SK-N-SH (cell line): ENCODE measurements at regions not wholly inside any gene's neighbourhood (a gene's known extent, or its start where the extent isn't known, plus 50 kb on each side); places are given as distances from the start of the nearest gene placed in this dataset.

Experiments
- FOXJ3 ChIP-seq: sonication (generic); formaldehyde crosslinking; IDR thresholded peaks from 2 replicates; pipeline ENCODE4 v1.5.1; 2020; ENCODE audit warnings: mild to moderate bottlenecking, missing genetic modification reagents
- RAD21 ChIP-seq: IDR thresholded peaks from 2 replicates; pipeline ENCODE4 v1.6.1; 2012; ENCODE audit warnings: mild to moderate bottlenecking, low read length
- RFX5 ChIP-seq: IDR thresholded peaks from 2 replicates; pipeline ENCODE4 v1.6.1; 2012; ENCODE audit warnings: mild to moderate bottlenecking, improper control_type of control experiment, low read length
- TF ChIP-seq, protein P1 (sequence below): fragments of 200-600 bp; sonication (generic); IDR thresholded peaks from 2 replicates; pipeline ENCODE4 v1.6.1; 2017; ENCODE audit warnings: antibody characterized with exemption, mild to moderate bottlenecking, moderate library complexity
- TF ChIP-seq, protein P2 (sequence below): IDR thresholded peaks from 2 replicates; pipeline ENCODE4 v1.6.1; 2012; ENCODE audit warnings: mild to moderate bottlenecking, low read depth, low read length, moderate library complexity

GRCh38 chr12:91746976-91747375 lies 398.7 kb downstream of the BTG1 start:
- TF ChIP-seq FOXJ3 (CRISPR knock-in tag) (no peak), RFX5 (no peak), RAD21 (no peak)
- TF ChIP-seq, protein P1, sequence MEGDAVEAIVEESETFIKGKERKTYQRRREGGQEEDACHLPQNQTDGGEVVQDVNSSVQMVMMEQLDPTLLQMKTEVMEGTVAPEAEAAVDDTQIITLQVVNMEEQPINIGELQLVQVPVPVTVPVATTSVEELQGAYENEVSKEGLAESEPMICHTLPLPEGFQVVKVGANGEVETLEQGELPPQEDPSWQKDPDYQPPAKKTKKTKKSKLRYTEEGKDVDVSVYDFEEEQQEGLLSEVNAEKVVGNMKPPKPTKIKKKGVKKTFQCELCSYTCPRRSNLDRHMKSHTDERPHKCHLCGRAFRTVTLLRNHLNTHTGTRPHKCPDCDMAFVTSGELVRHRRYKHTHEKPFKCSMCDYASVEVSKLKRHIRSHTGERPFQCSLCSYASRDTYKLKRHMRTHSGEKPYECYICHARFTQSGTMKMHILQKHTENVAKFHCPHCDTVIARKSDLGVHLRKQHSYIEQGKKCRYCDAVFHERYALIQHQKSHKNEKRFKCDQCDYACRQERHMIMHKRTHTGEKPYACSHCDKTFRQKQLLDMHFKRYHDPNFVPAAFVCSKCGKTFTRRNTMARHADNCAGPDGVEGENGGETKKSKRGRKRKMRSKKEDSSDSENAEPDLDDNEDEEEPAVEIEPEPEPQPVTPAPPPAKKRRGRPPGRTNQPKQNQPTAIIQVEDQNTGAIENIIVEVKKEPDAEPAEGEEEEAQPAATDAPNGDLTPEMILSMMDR = no peak
- TF ChIP-seq, protein P2, sequence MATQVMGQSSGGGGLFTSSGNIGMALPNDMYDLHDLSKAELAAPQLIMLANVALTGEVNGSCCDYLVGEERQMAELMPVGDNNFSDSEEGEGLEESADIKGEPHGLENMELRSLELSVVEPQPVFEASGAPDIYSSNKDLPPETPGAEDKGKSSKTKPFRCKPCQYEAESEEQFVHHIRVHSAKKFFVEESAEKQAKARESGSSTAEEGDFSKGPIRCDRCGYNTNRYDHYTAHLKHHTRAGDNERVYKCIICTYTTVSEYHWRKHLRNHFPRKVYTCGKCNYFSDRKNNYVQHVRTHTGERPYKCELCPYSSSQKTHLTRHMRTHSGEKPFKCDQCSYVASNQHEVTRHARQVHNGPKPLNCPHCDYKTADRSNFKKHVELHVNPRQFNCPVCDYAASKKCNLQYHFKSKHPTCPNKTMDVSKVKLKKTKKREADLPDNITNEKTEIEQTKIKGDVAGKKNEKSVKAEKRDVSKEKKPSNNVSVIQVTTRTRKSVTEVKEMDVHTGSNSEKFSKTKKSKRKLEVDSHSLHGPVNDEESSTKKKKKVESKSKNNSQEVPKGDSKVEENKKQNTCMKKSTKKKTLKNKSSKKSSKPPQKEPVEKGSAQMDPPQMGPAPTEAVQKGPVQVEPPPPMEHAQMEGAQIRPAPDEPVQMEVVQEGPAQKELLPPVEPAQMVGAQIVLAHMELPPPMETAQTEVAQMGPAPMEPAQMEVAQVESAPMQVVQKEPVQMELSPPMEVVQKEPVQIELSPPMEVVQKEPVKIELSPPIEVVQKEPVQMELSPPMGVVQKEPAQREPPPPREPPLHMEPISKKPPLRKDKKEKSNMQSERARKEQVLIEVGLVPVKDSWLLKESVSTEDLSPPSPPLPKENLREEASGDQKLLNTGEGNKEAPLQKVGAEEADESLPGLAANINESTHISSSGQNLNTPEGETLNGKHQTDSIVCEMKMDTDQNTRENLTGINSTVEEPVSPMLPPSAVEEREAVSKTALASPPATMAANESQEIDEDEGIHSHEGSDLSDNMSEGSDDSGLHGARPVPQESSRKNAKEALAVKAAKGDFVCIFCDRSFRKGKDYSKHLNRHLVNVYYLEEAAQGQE = no peak
